Left cardiac atrium (tissue), 4 donors: ENCODE measurements at regions not wholly inside any gene's neighbourhood (a gene's known extent, or its start where the extent isn't known, plus 50 kb on each side); places are given as distances from the start of the nearest gene placed in this dataset.
A peak's percentile ranks its signal among the peaks of the same experiment; 100 is the strongest.
"Not testable (repeated sequence)": the region's sequence is repeated elsewhere in the genome, so short reads cannot be mapped to it uniquely, and the experiment has no call there.

Source experiments
- ATAC-seq, 2 donors: fragments of 200-7000 bp; cut with Tn5 transposase; one replicate each; pipeline ENCODE4 v1.9.1; 2020; ENCODE audit warnings: mild to moderate bottlenecking in 2 of 2, moderate library complexity in 2 of 2
- DNase-seq: peaks from one replicate; pipeline ENCODE4 v3.0.0-alpha.2; 2020
- intact Hi-C, 2 donors: fragments of 100-400 bp; cut with DNase I; formaldehyde crosslinking; loops; one replicate each; pipeline versions ENCODE4 v1.14.1 to v1.15.1; 2022 to 2023
- donor health status: DM: no; HTN: yes; CAD: no.
- donor health status: DM: no; HTN: yes; CAD: no; lungs with severe emphysema.
- donor health status: DM: yes; HTN: yes; CAD: no.
- donor health status: Dilated cardiomyopathy.

DNA sequence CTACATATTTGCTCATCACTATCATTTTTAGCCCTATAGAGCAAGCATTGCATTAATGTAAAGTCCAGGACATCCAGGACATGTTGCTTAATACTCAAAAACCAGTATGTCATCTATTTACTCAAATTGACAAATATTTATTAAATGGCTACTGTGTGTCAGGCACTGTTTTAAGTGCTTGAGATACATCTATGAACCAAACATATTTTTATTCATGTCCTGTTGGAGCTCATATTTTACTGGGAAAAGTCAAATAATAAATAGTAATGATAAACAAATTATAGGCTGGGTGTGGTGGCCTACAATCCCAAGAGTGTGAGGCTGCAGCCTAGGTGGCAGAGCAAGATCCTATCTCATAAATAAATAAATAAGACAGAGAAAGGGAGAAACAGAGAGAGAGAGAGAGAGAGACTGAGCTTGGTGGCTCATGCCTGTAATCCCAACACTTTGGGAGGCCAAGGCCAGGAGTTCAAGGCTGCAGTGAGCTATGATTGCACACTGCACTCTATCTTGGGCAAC is 227.9 kb downstream of the GJA1 start:
- ATAC-seq (no peak), DNase-seq (no peak)
- intact Hi-C loops, result loop anchor here in 1 of 2 donors (10.0 kb wide), 1 partner anchor 181 kb away; no protein-coding TSS in a partner anchor

DNA sequence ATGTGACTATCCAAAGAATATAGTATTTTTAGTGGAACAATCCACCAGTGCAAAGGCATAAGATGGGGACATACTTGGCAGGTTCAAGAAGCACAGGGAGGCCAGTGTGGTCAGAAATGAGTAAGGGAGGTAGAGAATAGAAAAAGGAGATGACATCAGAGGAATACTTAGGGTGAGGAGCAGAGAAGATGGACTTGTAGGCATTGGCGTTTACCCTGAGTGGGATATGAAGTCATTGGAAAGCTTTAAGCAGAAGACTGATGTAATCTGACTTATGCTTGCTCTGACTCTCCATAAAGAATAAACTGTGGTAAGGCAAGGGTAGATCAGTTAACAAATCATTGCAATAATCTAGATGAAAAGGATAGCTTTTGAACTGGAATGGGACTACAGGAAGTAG is 228.7 kb downstream of the GJA1 start:
- ATAC-seq (no peak), DNase-seq (no peak)
- intact Hi-C loops, result loop anchor here in 1 of 2 donors (10.0 kb wide), 1 partner anchor 181 kb away; no protein-coding TSS in a partner anchor

DNA sequence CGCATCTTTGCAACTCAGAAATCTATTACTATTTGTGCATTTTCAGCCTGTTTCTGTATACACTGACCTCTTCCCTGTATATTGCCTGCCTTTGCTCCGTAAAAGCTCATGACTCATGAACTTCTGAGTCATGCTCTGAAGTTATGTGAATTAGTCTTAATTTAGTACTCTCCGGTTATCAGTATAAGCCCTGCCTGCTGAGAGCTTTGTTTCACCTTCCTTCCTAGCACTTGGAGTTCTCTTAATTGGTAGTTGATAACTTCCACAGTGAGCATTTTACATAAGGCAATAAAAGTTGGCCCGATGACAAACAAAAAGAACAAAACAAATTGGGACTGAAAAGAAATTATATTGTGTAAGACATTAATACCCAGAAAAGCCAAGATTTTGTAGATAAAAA is 231.4 kb downstream of the GJA1 start:
- DNase-seq, result no peak
- peak; percentile 93 to 98 for ATAC-seq
- intact Hi-C loops, result loop anchor here in 1 of 2 donors (10.0 kb wide), 1 partner anchor 178 kb away; no protein-coding TSS in a partner anchor

DNA sequence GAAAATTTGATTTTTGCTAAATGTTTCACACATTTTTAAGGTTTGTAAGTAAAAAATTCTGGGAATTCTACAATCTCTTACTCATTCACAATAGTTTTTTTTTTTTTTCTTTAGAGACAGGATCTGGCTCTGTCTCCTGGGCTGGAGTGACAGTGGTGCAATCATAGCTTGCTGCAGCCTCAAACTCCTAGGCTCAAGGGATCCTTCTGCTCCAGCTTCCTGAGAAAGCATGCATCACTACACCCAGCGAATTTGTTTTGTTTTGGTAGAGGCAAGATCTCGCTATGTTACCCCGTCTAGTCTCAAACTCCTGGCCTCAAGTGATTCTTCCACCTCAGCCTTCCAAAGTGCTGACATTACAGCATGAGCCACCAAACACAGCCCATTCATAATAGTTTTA is 232.8 kb downstream of the GJA1 start:
- DNase-seq (no peak), ATAC-seq (peak in 1 of 2 donors; percentile 59)
- intact Hi-C loops, result loop anchor here in 1 of 2 donors (10.0 kb wide), 1 partner anchor 177 kb away; no protein-coding TSS in a partner anchor

DNA sequence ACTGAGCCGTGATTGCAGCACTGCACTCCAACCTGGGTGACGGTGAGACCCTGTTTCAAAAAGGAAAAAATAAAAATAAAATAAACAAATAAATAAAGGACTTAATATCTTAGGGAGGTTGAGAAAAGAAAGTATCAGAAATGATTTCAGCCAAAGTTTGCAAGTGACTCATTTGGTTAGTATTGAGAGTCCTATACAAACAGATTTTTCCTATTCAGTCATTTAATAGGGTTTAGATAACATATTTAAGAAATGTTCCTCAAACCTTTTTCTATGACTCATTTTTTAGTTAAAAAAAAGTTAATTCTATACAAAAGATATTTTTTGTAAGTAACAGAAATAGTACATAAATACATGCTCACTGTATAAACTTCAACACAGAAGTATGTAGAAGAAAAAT is 235.1 kb downstream of the GJA1 start:
- DNase-seq (no peak), ATAC-seq (no peak)
- intact Hi-C loops, result no loop called here

DNA sequence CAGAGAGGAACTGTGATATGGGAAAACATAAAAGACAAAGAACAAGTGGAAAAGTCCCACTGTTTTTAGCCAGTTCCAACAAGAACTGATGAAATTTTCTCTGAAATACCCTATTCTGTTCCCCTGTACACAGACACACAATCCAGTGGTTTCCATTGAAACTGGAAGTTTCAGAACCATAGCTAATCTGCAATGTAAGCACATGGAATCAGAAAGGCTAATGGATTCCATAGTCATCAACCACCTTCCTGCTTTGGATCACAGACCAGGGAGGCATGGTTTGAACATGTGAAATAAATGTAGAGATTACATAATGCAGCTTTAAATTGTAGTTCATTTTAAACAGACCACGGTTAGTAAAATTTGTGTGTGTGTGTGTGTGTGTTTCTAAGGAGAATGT is 242.1 kb downstream of the GJA1 start:
- no peak for DNase-seq
- intact Hi-C loops, result no loop called here
- ATAC-seq, result no peak

DNA sequence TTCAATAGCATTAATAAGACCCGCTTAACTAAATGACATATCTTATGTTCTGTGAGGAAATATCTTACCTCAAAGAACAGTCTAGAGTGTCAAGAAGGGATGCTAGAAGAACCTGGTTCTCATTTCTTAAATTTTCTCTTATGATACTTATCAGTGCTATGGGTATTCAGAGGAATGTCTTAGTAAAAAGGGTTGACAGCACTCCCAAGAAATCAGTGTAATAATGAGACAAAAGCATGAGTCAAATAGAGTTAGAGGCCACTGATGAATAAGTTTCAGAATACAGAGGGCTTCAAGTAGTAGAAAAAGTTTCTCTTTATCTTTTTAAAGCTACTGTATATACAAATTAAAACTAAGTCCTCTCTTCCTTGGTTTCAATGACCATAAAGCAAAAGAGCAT is 242.8 kb downstream of the GJA1 start:
- intact Hi-C loops, result no loop called here
- ATAC-seq (no peak), DNase-seq (no peak)

DNA sequence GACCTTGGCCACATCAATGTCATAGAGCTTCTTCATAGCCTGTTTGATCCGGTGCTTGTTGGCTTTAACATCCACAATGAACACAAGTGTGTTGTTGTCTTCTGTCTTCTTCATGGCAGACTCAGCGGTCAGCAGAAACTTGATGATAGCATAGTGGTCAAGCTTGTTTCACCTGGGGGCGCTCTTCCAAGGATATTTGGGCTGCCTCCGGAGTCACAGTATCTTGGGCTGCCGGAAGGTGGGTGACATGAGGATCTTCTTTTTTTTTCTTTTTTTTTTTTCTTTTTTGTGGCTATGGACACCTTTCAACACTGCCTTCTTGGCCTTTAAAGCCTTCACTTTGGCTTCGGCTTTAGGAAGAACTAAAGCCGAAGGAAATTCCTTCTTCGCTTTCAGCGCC is 244.6 kb downstream of the GJA1 start:
- no peak for ATAC-seq
- intact Hi-C loops, result no loop called here
- DNase-seq, result no peak

DNA sequence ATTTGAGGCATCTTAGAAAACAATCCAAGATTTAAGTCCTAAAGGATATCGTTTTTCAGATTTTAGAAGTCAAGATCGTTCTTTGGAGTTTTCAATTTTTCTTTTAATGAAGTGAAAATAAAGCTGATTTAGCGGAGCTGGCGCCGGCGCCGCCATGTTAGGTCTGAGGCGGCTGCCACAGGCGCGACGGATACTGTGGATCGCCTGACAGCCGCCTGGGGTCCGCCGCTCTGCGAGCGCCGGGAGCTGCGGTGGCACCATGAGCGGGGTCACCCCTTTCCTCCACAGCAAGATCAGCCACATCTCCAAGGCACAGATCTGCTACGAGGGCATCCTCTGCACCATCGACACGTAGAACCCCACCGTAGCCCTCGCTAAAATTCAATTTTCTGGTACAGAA is 247.2 kb downstream of the GJA1 start:
- ATAC-seq (no peak), DNase-seq (no peak)
- intact Hi-C loops, result no loop called here

DNA sequence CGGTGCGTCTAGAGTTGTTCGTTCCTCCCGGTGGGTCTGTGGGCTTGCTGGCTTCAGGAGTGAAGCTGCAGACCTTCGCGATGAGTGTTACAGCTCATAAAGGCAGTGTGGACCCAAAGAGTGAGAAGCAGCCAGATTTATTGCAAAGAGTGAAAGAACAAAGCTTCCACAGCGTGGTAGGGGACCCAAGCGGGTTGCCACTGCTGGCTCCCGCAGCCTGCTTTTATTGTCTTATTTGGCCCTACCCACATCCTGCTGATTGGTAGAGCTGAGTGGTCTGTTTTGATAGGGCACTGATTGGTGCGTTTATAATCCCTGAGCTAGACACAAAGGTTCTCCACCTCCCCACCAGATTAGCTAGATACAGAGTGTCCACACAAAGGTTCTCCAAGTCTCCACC is 250.4 kb downstream of the GJA1 start:
- DNase-seq, intact Hi-C loops: not testable (repeated sequence)

DNA sequence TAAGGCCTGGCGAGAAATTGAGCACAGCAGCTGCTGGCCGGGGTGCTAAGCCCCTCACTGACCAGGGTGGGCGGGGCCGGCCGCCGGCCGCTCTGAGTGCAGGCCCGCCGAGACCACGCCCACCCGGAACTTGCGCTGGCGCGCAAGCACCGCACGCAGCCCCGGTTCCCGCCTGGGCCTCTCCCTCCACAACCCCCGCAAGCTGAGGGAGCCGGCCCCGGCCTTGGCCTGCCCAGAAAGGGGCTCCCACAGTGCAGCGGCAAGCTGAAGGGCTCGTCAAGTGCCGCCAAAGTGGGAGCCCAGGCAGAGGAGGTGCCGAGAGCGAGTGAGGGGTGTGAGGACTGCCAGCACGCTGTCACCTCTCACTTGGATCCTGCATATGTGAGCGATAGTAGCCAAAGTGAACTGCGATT is 251.2 kb downstream of the GJA1 start:
- DNase-seq (no peak), ATAC-seq (peak in 1 of 2 donors; percentile 38)
- intact Hi-C loops, result no loop called here

More for the DNA sequence above, 250.4 kb downstream of the GJA1 start:
- not testable (repeated sequence) for ATAC-seq

DNA sequence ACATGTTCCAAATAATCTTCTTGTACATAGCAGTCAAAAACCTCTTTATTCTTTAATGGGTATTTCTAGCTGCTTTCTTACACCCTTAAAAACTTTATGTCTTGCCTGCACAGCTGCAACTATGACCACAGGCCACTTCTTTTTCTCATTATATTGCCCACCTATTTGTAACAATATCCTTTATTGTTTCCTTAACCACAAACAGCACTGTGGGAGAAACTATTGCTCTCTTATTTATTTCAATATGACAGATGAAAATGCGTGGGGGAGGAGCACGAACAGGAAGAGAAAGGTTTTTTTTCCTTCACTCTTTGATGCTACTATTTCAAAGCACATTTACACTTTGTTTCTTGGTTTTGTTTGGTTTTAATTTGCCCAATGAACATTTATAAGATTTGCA is 253.5 kb downstream of the GJA1 start:
- intact Hi-C loops, result no loop called here
- no peak for DNase-seq
- ATAC-seq, result no peak

DNA sequence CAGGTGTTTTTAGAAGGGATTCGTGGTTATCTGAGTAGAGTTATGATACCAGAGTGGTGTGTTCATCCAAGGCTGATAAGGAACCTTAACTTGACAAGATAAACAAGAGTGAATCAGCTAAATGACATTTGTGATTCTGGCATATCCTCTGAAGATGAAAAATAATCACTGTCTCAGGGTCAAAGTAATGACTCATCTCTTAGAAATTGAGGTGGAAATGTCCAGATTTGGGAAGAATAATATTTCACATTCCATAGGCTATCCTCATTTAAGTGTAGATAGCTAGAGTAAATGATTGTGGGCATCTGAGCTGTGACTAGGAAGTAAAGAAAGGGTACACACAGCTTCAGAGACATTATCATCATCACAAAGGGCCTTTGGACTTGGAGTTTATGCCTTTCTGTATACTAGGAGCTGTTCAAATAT is 255.7 kb downstream of the GJA1 start:
- ATAC-seq (peak in 1 of 2 donors; percentile 67), DNase-seq (no peak)
- intact Hi-C loops, result no loop called here

DNA sequence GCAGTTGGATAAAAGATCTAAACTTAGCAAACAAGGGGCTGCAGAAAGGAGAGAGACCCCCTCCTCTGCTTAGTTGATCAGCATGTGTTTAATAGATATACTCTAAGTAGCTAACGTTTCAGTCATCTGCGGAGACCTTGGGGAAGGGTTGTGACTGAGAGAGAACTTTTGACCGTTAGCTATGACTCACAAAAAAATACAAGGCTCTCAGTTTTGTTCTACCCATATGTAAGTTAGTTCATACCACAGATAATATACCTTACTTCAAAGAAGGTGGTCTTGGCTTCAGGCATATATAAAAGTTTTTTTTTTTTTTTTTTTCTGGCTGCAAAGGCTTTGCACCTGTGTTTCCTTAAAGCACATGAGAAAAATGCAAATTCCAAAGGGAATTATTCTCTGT is 258.9 kb downstream of the GJA1 start:
- DNase-seq, result no peak
- ATAC-seq, result no peak
- intact Hi-C loops, result no loop called here

DNA sequence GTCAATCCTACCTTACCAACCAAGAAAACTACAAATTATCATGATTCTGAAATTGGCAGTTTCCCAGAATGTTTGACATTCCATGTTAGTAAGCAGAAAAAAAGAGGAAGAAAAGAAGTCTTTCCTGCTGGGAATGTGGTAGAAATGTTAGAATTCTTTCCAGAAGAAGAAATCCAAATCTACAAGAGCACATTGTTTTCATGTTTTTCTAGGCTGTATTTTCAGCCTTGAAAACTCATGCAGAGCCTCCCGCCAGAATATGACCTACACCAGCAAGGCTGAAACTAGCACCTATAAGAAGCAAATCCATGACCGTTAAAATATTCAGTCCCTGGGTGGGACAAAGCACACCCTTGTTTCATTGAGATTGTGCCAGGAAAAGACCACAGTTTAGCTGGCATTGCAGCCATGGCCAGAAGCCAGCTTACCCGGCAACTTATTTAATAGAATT is 259.4 kb downstream of the GJA1 start:
- DNase-seq, result no peak
- intact Hi-C loops, result no loop called here
- ATAC-seq, result no peak

DNA sequence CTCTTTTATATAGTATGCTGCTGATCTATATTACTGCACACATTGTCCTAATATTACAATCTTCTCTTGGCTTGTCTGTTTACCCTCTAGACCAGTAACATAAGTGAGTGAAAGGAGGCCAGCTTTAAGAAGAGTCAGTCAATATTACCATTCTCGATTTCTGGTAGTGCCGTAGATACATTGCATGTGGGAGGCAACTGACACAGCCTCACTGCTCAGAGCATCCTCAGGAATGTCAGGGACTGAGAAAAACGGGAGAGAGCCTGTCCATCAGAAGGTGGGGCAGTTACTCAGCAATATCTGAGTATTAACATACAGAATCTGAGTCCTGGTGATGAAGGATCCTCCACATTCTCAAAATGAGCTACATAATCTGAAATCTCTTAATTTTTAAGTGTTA is 259.9 kb downstream of the GJA1 start:
- ATAC-seq, result no peak
- intact Hi-C loops, result no loop called here
- no peak for DNase-seq

DNA sequence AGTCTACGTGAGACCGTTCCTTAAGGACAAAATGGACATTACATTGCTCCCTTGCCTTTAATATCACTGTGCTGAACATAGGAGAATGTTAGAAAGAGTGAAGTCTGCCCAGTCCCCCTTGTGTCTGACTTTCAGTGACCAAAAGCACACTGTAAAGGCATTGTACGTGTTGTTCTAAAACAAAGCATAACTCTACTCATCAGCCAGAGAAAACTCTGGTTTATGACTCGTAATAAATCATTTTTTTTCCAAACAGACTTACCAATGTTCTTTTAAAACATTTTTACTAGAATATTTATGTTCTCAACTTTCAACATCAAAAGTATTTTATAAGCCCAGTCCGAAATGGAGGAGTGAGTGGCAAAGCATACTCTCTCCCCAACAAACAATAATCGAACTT is 262.5 kb downstream of the GJA1 start:
- DNase-seq, result no peak
- ATAC-seq, result no peak
- intact Hi-C loops, result no loop called here

DNA sequence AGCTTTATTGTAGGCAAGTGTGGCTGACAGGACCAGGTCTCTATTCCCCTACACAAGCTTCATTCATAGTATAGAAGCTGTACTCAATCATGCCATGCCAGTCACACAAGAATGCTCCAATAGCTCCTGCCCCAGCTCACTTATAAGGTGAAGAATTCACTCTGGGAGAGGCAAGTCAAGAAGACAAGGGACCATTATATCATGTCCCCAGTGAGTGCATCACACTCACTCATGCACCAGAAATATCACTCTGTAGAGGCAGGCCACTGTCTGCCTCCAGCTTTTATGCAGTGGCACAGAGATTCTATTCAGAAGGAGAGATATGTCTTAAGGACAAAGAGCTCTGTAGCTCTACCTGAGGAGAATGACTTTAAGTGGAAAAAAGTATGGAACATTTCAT is 263.2 kb downstream of the GJA1 start:
- intact Hi-C loops, result no loop called here
- ATAC-seq (peak in 1 of 2 donors; percentile 62), DNase-seq (no peak)

DNA sequence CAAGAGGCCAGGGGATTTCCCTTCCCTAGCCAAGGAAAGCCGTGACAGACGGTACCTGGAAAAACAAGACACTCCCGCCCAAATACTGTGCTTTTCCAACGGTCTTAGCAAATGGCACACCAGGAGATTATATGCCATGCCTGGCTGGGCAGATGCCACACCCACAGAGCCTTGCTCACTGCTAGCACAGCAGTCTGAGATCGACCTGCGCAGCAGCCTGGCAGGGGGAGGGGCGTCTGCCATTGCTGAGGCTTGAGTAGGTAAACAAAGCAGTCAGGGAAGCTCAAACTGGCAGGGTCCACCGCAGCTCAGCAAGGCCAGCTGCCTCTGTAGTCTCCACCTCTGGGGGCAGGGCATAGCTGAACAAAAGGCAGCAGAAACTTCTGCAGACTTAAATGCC is 267.7 kb downstream of the GJA1 start:
- ATAC-seq, DNase-seq, intact Hi-C loops: not testable (repeated sequence)

DNA sequence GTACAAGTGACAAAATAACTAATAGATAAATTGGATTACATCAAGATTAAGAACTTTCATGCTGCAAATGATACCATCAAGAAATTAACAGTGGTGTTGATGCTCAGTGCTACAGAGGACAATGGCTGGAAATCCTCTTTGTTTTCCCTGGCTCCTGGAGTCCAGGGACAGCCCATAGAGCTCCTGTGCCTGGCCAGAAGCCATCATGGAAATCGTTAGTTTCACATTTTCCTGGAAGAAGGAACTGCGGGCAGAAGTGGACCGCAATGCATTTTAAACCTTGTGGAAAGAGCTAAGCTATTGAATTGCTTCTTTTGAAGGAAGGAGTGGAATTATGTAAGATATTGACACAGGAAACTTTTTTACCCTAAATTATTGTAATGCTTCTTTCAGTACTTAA is 276.0 kb downstream of the GJA1 start:
- peak; percentile 47 to 55 for ATAC-seq
- intact Hi-C loops, result no loop called here
- peak; percentile 49 for DNase-seq

DNA sequence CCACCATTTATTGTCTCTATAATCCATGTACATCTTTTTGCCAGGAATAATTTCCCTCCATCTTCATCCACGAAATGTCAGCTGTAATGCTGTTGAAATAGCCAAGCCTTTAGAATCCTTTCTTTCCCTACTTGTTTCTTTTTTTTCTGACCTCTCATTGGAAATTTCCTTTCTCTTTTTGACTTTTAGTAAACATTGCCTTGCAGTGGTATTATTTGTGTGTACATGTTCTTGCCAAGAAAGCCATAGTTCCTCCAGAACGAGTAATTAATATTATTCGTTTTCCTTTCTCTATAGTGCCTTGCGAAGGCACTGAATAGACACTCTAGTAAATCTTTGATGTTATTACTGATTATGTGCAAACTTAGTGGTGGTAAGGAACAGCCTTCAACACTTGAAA is 282.2 kb downstream of the GJA1 start:
- intact Hi-C loops, result no loop called here
- no peak for DNase-seq
- no peak for ATAC-seq

DNA sequence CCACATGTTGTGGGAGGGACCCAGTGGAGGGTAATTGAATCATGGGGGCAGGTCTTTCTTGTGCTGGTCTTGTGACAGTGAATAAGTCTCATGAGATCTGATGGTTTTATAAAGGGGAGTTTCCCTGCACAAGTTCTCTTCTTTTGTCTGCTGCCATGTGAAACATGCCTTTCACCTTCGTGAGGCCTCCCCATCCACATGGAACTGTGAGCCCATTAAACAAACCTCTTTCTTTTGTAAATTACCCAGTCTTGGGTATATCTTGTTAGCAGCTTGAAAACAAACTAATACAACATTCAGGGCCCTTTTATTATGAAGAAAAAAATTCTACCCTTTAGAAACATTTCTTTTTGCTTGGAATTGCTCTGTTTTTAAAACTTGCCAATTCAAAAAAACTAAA is 285.4 kb downstream of the GJA1 start:
- ATAC-seq, DNase-seq, intact Hi-C loops: not testable (repeated sequence)
